AG10803 (cell line): ENCODE measurements at regions not wholly inside any gene's neighbourhood (a gene's known extent, or its start where the extent isn't known, plus 50 kb on each side); places are given as distances from the start of the nearest gene placed in this dataset.

Source experiments
- DNase-seq: peaks from one replicate; pipeline ENCODE4 v3.0.0; 2010; ENCODE audit warnings: low read depth
- H3K4me3 ChIP-seq: 2 replicates; pipeline ENCODE4 v1.5.1; 2011; ENCODE audit warnings: mild to moderate bottlenecking, low read length, control low read depth
- CTCF ChIP-seq: conservative IDR thresholded peaks from 2 replicates; pipeline ENCODE4 v1.5.1; 2011; ENCODE audit warnings: mild to moderate bottlenecking, low read length, control low read depth, inconsistent platforms

- DNase-seq: no peak
- H3K4me3 ChIP-seq: no peak overlapping the region
- no peak for TF ChIP-seq CTCF
Measured at GRCh38 chr10:25761937-25762336, 172.1 kb upstream of the MYO3A start.

GRCh38 chr10:25766213-25766612 lies 167.8 kb upstream of the MYO3A start:
- no peak for TF ChIP-seq CTCF
- no peak for DNase-seq
- H3K4me3 ChIP-seq: no peak overlapping the region

GRCh38 chr10:25766687-25767221 lies 167.3 kb upstream of the MYO3A start:
- no peak overlapping the region for H3K4me3 ChIP-seq
- DNase-seq: no peak
- TF ChIP-seq CTCF: no peak

GRCh38 chr10:25768167-25768566 lies 165.9 kb upstream of the MYO3A start:
- DNase-seq: no peak
- no peak for TF ChIP-seq CTCF
- no peak overlapping the region for H3K4me3 ChIP-seq

- no peak overlapping the region for H3K4me3 ChIP-seq
- DNase-seq: no peak
- TF ChIP-seq CTCF: no peak
Measured at GRCh38 chr10:25778646-25779045, 155.4 kb upstream of the MYO3A start.

- DNase-seq: no peak
- TF ChIP-seq CTCF: no peak
Measured at GRCh38 chr10:25786161-25786560, 147.9 kb upstream of the MYO3A start.

GRCh38 chr10:25786899-25787298 lies 147.1 kb upstream of the MYO3A start:
- DNase-seq: no peak
- no peak for TF ChIP-seq CTCF
- no peak overlapping the region for H3K4me3 ChIP-seq

More at GRCh38 chr10:25786161-25786560, 147.9 kb upstream of the MYO3A start:
- H3K4me3 ChIP-seq: no peak overlapping the region
